ENCODE measurements at regions not wholly inside any gene's neighbourhood (a gene's known extent, or its start where the extent isn't known, plus 50 kb on each side); places are given as distances from the start of the nearest gene placed in this dataset.

DNA sequence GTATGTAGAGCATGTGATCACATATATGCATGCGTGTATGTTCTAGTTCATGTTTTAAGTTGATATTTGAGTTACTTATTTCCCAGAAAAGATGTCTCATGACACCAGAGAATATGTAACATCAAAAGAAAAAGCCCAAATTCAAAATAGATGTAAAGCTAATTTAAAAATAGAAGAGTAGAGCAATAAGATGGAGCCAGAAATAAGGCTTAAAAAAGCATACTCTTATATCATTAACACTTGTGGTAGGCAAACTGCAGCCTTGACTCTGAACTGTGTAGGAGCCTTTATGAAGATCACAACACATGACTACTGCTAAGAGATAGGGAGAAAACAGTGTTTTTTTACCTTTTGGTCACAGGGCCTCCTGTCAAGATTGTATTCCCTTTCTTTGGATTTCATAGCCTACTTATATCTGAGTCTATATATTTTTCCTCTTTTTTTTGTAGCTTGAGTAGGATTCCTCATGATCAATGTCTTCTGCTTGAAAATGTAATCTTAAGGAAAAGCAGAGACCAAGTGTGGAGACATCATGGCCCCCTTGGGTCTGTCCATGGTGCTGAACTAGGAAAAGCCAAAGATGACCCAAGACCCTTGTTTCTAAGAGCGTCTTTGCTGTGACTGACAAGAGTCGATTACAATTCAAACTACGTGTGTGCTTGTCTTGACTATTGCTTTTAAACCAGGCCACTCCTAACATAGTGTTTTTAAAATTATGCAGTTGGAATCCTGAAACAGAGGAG, 390.4 kb downstream of the SHISA9 start:
- DNase-seq (ENCODE audit: low read depth) = no peak

GRCh38 chr16:13296206-13296605, 394.8 kb downstream of the SHISA9 start:
- DNase-seq (ENCODE audit: low read depth) = no peak

- no peak for DNase-seq (ENCODE audit: low read depth)
These were observed 397.3 kb downstream of the SHISA9 start for GRCh38 chr16:13298666-13299065.

- DNase-seq (ENCODE audit: low read depth) = no peak
These were observed 398.9 kb downstream of the SHISA9 start for GRCh38 chr16:13300066-13300840.

GRCh38 chr16:13305019-13305755, 403.8 kb downstream of the SHISA9 start:
- no peak for DNase-seq (ENCODE audit: low read depth)

- DNase-seq (ENCODE audit: low read depth) = no peak
These were observed 405.0 kb downstream of the SHISA9 start for GRCh38 chr16:13306161-13306995.

- no peak for DNase-seq (ENCODE audit: low read depth)
These were observed 405.9 kb downstream of the SHISA9 start for GRCh38 chr16:13307255-13307654.

DNA sequence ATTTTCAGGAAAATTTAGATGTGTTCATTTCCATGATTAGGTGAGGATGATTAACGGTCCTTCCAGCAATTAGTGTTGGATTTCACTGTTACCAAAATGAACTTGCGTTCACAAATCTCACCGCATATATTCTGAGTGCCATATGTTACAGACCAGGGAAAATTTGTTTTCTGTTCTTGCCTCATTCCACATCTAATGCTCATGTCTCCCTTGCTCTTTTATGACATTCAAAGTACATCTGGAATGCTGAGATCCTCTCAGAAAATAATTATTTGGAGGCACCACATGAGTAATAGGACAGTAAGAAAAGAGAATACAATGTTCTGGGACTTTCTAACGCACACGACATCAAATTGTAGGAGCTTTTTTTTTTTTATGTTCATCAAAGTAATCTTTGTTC, 406.5 kb downstream of the SHISA9 start:
- DNase-seq (ENCODE audit: low read depth) = no peak

DNA sequence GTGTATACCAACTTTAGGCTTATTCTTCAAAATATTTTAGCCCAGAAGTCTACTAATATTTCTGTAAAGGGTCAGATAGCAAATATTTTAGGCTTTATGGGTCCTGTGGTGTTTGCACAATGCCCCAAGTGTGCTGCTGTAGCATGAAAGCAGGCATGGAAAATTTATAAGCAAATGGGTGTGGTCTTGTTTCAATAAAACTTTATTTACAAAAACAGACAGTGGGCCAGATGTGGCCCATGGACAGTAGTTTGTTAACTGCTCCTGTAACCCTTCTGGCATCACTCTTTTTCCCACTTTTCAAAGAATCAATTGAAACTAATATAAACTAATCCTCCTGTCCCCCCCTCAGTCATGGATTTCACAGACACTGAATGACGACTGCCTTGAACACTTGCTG, 410.7 kb downstream of the SHISA9 start:
- no peak for DNase-seq (ENCODE audit: low read depth)

- DNase-seq (ENCODE audit: low read depth) = no peak
These were observed 412.0 kb downstream of the SHISA9 start for GRCh38 chr16:13313351-13313750.

DNA sequence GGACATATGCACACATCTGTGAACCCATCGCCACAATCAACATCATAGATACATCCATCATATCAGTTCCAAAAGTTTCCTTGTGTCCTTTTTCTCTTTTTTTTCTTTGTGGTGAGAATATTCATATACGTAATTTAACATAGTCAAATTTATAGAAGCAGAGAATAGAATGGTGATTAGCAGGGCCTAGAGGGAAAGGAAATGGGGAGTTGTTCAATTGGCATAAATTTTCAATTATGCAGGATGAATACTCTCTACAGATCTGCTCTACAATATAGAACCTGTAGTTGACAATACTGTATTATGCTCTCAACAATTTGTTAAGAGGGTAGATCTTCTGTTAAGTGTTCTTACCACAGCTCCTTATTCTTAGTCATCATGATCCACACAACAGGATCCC, 413.2 kb downstream of the SHISA9 start:
- no peak for DNase-seq (ENCODE audit: low read depth)

GRCh38 chr16:13315642-13316427, 414.4 kb downstream of the SHISA9 start:
- no peak for DNase-seq (ENCODE audit: low read depth)

DNA sequence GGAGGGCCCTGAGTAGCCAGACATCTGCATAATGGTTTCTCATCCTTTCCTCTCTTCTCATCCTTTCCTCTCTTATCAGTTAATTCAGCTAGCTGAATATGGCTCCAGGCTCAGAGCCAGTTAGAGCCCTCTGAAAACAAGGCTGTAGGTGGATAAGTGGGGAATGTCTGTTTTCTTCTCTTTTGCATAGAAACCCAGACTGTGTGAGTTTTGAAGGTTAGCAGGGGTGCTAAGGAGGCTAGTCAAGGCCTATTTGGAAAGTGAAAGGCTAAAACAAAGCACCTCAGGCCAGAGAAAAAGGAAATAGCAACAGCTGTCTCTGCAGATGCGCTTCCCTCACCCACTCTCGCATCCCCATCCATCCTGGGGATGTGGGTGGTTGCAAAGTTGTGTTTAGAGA, 420.9 kb downstream of the SHISA9 start:
- no peak for DNase-seq (ENCODE audit: low read depth)

GRCh38 chr16:13324851-13325250, 423.5 kb downstream of the SHISA9 start:
- no peak for DNase-seq (ENCODE audit: low read depth)

DNA sequence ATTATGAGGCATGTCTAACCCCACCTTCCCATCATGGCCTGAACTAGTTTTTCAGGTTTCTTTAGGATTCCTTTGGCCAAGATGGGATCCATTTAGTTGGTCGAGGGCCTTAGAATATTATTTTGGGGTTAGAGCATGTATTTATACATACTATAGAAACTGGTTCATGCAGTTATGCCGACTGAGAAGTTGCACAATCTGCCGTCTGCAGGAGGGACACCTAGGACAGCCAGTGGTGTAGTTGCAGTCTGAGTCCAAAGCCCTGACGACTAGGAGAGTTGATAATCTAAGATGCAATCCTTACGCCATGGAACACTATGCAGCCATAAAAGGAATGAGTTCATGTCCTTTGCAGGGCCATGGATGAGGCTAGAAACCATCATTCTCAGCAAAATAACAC, 424.0 kb downstream of the SHISA9 start:
- no peak for DNase-seq (ENCODE audit: low read depth)

GRCh38 chr16:13331918-13332317, 430.5 kb downstream of the SHISA9 start:
- no peak for DNase-seq (ENCODE audit: low read depth)

DNA sequence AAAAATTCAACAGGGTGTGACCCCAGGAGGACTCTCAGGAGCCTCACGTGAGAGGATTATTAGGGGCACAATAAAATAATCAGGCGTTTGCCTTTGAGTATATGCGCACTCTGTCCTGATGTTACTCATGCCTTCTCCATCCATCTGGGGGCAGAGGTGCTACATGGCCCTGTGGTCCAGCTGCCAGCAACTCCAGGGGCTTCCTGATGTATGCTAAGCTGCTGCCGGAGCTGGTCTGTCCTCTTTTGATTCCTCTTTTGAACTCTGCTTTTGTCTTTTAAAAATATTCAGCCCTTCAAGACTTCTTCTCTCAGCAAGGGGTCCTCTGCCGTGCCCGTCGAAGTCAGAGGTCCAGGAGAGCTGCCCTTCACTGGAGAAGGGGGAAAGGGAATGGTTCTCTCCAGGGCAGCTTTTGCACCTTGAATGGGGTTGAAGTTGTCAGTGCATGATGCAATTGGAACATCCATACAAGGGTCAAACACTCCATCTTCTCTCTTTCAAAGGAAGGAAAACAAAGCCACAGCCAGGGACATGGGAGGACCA, 431.4 kb downstream of the SHISA9 start:
- DNase-seq (ENCODE audit: low read depth) = no peak

DNA sequence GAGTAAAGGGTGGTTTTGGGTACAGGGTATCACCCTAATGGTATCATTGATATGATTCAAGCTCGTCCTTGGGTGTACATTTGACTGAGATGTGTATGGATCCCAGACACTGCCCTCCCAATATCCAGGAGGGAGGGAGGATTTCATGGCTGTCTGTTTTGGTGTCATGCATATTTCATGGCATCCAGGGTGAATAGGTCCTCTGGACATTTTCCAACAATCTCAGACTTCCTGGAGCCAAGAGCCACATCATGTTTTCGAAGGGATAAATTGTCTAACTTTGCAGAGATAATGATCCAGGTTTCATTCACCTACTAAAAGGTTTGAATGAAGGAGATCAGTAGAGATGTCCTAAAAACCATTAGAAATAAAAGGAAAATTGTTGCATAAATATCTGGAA, 431.9 kb downstream of the SHISA9 start:
- DNase-seq (ENCODE audit: low read depth) = no peak

- no peak for DNase-seq (ENCODE audit: low read depth)
These were observed 434.5 kb downstream of the SHISA9 start for GRCh38 chr16:13335879-13336278.

- no peak for DNase-seq (ENCODE audit: low read depth)
These were observed 434.9 kb downstream of the SHISA9 start for GRCh38 chr16:13336335-13336734.
